Natural killer cell (primary cell): ENCODE measurements at regions not wholly inside any gene's neighbourhood (a gene's known extent, or its start where the extent isn't known, plus 50 kb on each side); places are given as distances from the start of the nearest gene placed in this dataset.

Source experiments
- ATAC-seq, 3 donors: fragments of 150-1000 bp in 2 of 3; fragments of 200-7000 bp in 1 of 3; cut with Tn5 transposase; 1 replicate in 1 of 3; 2 replicates in 2 of 3; pipeline ENCODE4 v1.10.0; 2021; ENCODE audit warnings: mild to moderate bottlenecking in 2 of 3, moderate library complexity in 2 of 3
- DNase-seq, 2 donors: peaks; one replicate each; pipeline versions ENCODE4 v3.0.0 to v3.0.0-alpha.2; 2013 to 2021; ENCODE audit warnings: mixed read lengths in 1 of 2
- H3K27ac ChIP-seq: one replicate; pipeline ENCODE4 v1.5.1; 2013; ENCODE audit warnings: mild to moderate bottlenecking, low read length
- H3K27me3 ChIP-seq: one replicate; pipeline ENCODE4 v1.6.1; 2013; ENCODE audit warnings: low read length; ENCODE audit not compliant: control insufficient read depth, insufficient read depth
- H3K36me3 ChIP-seq: one replicate; pipeline ENCODE4 v1.6.1; 2013; ENCODE audit warnings: low read length; ENCODE audit not compliant: control insufficient read depth, insufficient read depth
- H3K4me1 ChIP-seq: one replicate; pipeline ENCODE4 v1.6.1; 2013; ENCODE audit warnings: low read length; ENCODE audit not compliant: control insufficient read depth, insufficient read depth
- H3K4me3 ChIP-seq: one replicate; pipeline ENCODE4 v1.5.1; 2013; ENCODE audit warnings: low read length
- H3K9me3 ChIP-seq: one replicate; pipeline ENCODE4 v1.6.1; 2013; ENCODE audit warnings: low read length; ENCODE audit not compliant: control insufficient read depth, insufficient read depth
- H3K27ac Mint-ChIP-seq, 2 donors: one replicate each; pipeline ENCODE4 v1.8.0; 2022; ENCODE audit warnings: mild to moderate bottlenecking in 2 of 2, mixed read lengths in 2 of 2, moderate library complexity in 1 of 2
- H3K27me3 Mint-ChIP-seq, 2 donors: one replicate each; pipeline ENCODE4 v1.8.0; 2022; ENCODE audit warnings: low read depth in 2 of 2, mixed read lengths in 2 of 2
- H3K36me3 Mint-ChIP-seq: one replicate; pipeline ENCODE4 v1.8.0; 2022; ENCODE audit warnings: mixed read lengths
- H3K4me1 Mint-ChIP-seq, 2 donors: one replicate each; pipeline ENCODE4 v1.8.0; 2022; ENCODE audit warnings: mixed read lengths in 2 of 2
- H3K4me3 Mint-ChIP-seq: one replicate; pipeline ENCODE4 v1.8.0; 2022; ENCODE audit warnings: mild to moderate bottlenecking, moderate library complexity, mixed read lengths
- H3K9me3 Mint-ChIP-seq, 2 donors: one replicate each; pipeline ENCODE4 v1.8.0; 2022; ENCODE audit warnings: mixed read lengths in 2 of 2
- WGBS: methylation state at CpG from one replicate; pipeline ENCODE4 v1.1.7; 2013; ENCODE audit warnings: missing lambda C conversion rate; ENCODE audit not compliant: insufficient coverage; 5-methylcytosine and 5-hydroxymethylcytosine counted together
- intact Hi-C: fragments of 100-400 bp; cut with micrococcal nuclease; formaldehyde crosslinking; loops from one replicate; pipeline ENCODE4 v1.14.2; 2022
- TF ChIP-seq, protein P1 (sequence below): fragments of 200-600 bp; IDR thresholded peaks from one replicate; pipeline ENCODE4 v1.8.0; 2022; ENCODE audit warnings: antibody characterized with exemption

DNA sequence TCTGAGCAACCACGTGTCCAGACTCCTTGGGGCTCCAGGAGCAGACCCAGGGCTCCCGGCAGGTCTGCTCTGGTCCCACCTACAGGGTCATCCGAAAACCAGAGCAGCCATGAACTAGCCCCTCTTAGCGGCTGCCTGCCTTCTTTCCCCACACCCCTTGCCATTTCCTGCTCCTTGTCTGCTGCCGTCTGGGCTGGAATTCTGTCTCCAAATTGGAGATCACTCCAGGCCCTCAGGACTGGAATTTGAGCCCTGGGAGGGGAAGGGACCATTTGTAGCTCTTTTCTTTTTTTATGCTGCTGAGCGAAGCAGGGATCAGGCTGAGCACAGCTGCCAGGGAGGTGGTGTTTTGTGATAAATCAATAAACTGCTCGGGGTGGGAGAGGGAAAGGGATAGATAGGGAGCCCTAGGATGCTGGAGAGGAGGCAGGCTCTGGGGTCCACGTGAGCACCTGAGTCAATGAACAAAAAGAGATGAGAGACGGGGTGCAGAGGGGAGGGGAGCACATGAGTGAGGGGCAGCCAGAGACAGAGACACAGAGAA, 257.5 kb downstream of the ENGASE start:
- intact Hi-C loops, result no loop called here
- Histone ChIP-seq H3K27ac (no peak overlapping the region), H3K27me3 (no peaks in the 10 kb centered on the region), H3K4me1 (no peaks in the 10 kb centered on the region), H3K9me3 (no peaks in the 10 kb centered on the region), H3K4me3 (no peak overlapping the region), H3K36me3 (no peaks in the 10 kb centered on the region)
- WGBS, result 44% methylated on average over 9 of the region's 9 CpGs
- DNase-seq (no peak), ATAC-seq (no peak)
- peaks cover 0 to 6% of the 10 kb centered on the region in 2 donors for H3K4me1 Mint-ChIP-seq
- H3K9me3 Mint-ChIP-seq, result no peaks in the 10 kb centered on the region
- no peaks in the 10 kb centered on the region for H3K36me3 Mint-ChIP-seq
- peaks cover 17 to 35% of the 10 kb centered on the region in 2 donors for H3K27me3 Mint-ChIP-seq
- H3K27ac Mint-ChIP-seq, result no peak overlapping the region
- no peak overlapping the region for H3K4me3 Mint-ChIP-seq
- TF ChIP-seq, protein P1, sequence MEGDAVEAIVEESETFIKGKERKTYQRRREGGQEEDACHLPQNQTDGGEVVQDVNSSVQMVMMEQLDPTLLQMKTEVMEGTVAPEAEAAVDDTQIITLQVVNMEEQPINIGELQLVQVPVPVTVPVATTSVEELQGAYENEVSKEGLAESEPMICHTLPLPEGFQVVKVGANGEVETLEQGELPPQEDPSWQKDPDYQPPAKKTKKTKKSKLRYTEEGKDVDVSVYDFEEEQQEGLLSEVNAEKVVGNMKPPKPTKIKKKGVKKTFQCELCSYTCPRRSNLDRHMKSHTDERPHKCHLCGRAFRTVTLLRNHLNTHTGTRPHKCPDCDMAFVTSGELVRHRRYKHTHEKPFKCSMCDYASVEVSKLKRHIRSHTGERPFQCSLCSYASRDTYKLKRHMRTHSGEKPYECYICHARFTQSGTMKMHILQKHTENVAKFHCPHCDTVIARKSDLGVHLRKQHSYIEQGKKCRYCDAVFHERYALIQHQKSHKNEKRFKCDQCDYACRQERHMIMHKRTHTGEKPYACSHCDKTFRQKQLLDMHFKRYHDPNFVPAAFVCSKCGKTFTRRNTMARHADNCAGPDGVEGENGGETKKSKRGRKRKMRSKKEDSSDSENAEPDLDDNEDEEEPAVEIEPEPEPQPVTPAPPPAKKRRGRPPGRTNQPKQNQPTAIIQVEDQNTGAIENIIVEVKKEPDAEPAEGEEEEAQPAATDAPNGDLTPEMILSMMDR, result no peak

DNA sequence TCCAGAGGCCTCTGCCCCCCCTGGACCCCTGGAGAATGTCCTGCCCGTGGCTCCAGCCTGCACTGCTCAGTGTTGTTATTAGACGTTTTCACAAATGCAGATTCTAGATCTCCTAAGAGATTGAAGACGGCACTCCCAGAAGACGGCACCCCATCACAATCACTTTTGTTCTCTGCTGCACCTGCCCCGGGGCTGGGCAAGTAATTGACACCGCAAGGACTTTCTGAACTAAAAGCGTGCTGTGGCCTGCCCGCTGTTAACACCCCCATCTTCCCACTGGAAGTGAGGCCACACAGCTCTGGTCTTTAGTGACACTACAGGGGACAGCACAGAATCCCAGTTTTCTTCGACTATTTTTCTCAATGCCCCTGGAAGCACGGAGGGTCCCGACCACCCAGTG, 256.9 kb downstream of the ENGASE start:
- Mint-ChIP-seq H3K27ac (no peak overlapping the region), H3K4me1 (peaks cover 0 to 6% of the 10 kb centered on the region in 2 donors), H3K4me3 (no peak overlapping the region), H3K9me3 (no peaks in the 10 kb centered on the region), H3K36me3 (no peaks in the 10 kb centered on the region), H3K27me3 (peaks cover 17 to 35% of the 10 kb centered on the region in 2 donors)
- H3K27me3 ChIP-seq, result no peaks in the 10 kb centered on the region
- DNase-seq, result no peak
- no peaks in the 10 kb centered on the region for H3K4me1 ChIP-seq
- no peak overlapping the region for H3K27ac ChIP-seq
- H3K9me3 ChIP-seq, result no peaks in the 10 kb centered on the region
- WGBS, result 69% methylated on average over 11 of the region's 11 CpGs
- ATAC-seq, result no peak
- no peaks in the 10 kb centered on the region for H3K36me3 ChIP-seq
- intact Hi-C loops, result no loop called here
- TF ChIP-seq, protein P1, result no peak
- no peak overlapping the region for H3K4me3 ChIP-seq

DNA sequence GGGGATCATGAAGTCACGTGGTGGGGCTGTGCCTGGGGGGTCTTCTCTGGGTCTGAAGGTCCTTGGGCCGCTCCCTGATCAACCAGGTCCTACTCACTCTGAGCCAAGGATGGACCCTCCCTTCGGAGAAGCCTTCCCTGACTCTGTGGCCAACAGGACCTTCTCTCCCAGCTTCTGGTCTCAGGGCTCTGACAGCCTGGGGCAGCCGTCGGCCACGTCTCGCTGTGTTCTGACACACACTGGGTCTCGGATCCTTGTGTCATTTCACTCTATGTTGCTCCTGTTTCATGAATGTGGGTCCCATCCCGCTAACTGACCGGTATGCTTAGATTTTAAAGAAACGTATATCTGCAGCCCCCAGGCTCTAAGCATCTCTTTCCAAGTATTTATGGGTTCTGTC, 256.1 kb downstream of the ENGASE start:
- Histone ChIP-seq H3K27me3 (no peaks in the 10 kb centered on the region), H3K9me3 (no peaks in the 10 kb centered on the region), H3K27ac (no peak overlapping the region), H3K4me3 (no peak overlapping the region), H3K4me1 (no peaks in the 10 kb centered on the region), H3K36me3 (no peaks in the 10 kb centered on the region)
- TF ChIP-seq, protein P1, result no peak
- Mint-ChIP-seq H3K27ac (no peak overlapping the region), H3K4me1 (peaks cover 0 to 6% of the 10 kb centered on the region in 2 donors), H3K9me3 (no peaks in the 10 kb centered on the region), H3K27me3 (peaks cover 14 to 35% of the 10 kb centered on the region in 2 donors), H3K36me3 (no peaks in the 10 kb centered on the region), H3K4me3 (no peak overlapping the region)
- intact Hi-C loops, result no loop called here
- WGBS, result 69% methylated on average over 11 of the region's 11 CpGs
- no peak for DNase-seq
- ATAC-seq, result no peak

DNA sequence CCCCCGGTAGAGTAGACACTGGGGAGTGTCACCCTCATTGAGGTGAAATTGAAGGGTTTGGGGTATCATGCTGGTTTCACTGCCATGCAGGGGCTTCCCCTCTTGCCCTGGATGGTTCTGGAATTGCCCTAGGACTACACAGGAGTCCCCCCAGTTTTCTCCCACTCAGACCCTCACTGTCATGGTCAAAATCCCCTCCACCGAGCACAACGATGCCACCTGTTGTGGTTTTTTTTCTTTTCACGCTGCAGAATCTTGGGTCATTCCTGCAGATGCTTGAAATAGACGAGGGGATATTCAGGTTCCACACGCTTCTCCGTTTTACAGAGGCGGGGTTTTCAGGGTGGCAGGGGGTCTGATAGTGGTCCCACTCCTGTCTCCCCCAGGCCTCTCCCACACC, 255.6 kb downstream of the ENGASE start:
- TF ChIP-seq, protein P1, result no peak
- Histone ChIP-seq H3K27ac (no peak overlapping the region), H3K9me3 (no peaks in the 10 kb centered on the region), H3K4me3 (no peak overlapping the region), H3K27me3 (no peaks in the 10 kb centered on the region), H3K36me3 (no peaks in the 10 kb centered on the region), H3K4me1 (no peaks in the 10 kb centered on the region)
- no peak overlapping the region for H3K27ac Mint-ChIP-seq
- no peak overlapping the region for H3K4me3 Mint-ChIP-seq
- peaks cover 0 to 6% of the 10 kb centered on the region in 2 donors for H3K4me1 Mint-ChIP-seq
- H3K9me3 Mint-ChIP-seq, result no peaks in the 10 kb centered on the region
- 78% methylated on average over 7 of the region's 8 CpGs for WGBS
- DNase-seq, result no peak
- no peaks in the 10 kb centered on the region for H3K36me3 Mint-ChIP-seq
- no peak for ATAC-seq
- H3K27me3 Mint-ChIP-seq, result peaks cover 12 to 35% of the 10 kb centered on the region in 2 donors
- intact Hi-C loops, result no loop called here
